H9 (cell line): ENCODE measurements at regions not wholly inside any gene's neighbourhood (a gene's known extent, or its start where the extent isn't known, plus 50 kb on each side); places are given as distances from the start of the nearest gene placed in this dataset.

Experiments used
- DNase-seq: peaks from one replicate; pipeline ENCODE4 v3.0.0-alpha.2; 2017
- H2AFZ ChIP-seq: one replicate; pipeline ENCODE4 v1.6.1; 2013; ENCODE audit warnings: mild to moderate bottlenecking, low read length, control low read depth, moderate library complexity
- H2AK5ac ChIP-seq: 2 replicates; pipeline ENCODE4 v1.6.1; 2013; ENCODE audit warnings: low read length, control low read depth, mixed read lengths; ENCODE audit not compliant: insufficient read length
- H2BK120ac ChIP-seq: one replicate; pipeline ENCODE4 v1.6.1; 2013; ENCODE audit warnings: low read depth, mild to moderate bottlenecking, low read length, control low read depth, inconsistent platforms; ENCODE audit not compliant: poor library complexity, severe bottlenecking
- H2BK12ac ChIP-seq: 2 replicates; pipeline ENCODE4 v1.6.1; 2013; ENCODE audit warnings: low read length, control low read depth, mixed read lengths, low read depth; ENCODE audit not compliant: insufficient read length
- H2BK15ac ChIP-seq: 2 replicates; pipeline ENCODE4 v1.6.1; 2013; ENCODE audit warnings: low read depth, low read length, control low read depth
- H2BK20ac ChIP-seq: one replicate; pipeline ENCODE4 v1.6.1; 2013; ENCODE audit warnings: low read depth, mild to moderate bottlenecking, low read length, control low read depth, inconsistent platforms; ENCODE audit not compliant: poor library complexity, severe bottlenecking
- H2BK5ac ChIP-seq: 2 replicates; pipeline ENCODE4 v1.6.1; 2013; ENCODE audit warnings: low read length, control low read depth, mixed read lengths; ENCODE audit not compliant: insufficient read length
- H3K14ac ChIP-seq: 2 replicates; pipeline ENCODE4 v1.6.1; 2013; ENCODE audit warnings: low read length, control low read depth; ENCODE audit not compliant: insufficient read depth
- H3K18ac ChIP-seq: 2 replicates; pipeline ENCODE4 v1.6.1; 2013; ENCODE audit warnings: low read depth, mild to moderate bottlenecking, mixed read lengths, low read length, control low read depth; ENCODE audit not compliant: insufficient read length
- H3K23ac ChIP-seq: 2 replicates; pipeline ENCODE4 v1.6.1; 2013; ENCODE audit warnings: low read length, control low read depth, mixed read lengths, low read depth; ENCODE audit not compliant: insufficient read length
- H3K23me2 ChIP-seq: 2 replicates; pipeline ENCODE4 v1.6.1; 2013; ENCODE audit warnings: low read depth, mild to moderate bottlenecking, mixed read lengths, low read length, control low read depth; ENCODE audit not compliant: insufficient read length, poor library complexity, severe bottlenecking
- H3K27ac ChIP-seq: 2 replicates; pipeline ENCODE4 v1.5.1; 2013; ENCODE audit warnings: low read length, control low read depth, mixed read lengths, low read depth; ENCODE audit not compliant: insufficient read length
- H3K27me3 ChIP-seq: 2 replicates; pipeline ENCODE4 v1.6.1; 2013; ENCODE audit warnings: low read length, control low read depth, inconsistent platforms; ENCODE audit not compliant: insufficient read depth
- H3K4ac ChIP-seq: 2 replicates; pipeline ENCODE4 v1.6.1; 2013; ENCODE audit warnings: low read depth, mild to moderate bottlenecking, control low read depth, inconsistent platforms, low read length, moderate library complexity
- H3K4me1 ChIP-seq: 2 replicates; pipeline ENCODE4 v1.6.1; 2013; ENCODE audit warnings: low read length, control low read depth, inconsistent platforms; ENCODE audit not compliant: insufficient read depth
- H3K4me2 ChIP-seq: 2 replicates; pipeline ENCODE4 v1.6.1; 2013; ENCODE audit warnings: low read length, control low read depth, mixed read lengths; ENCODE audit not compliant: insufficient read length, insufficient read depth
- H3K56ac ChIP-seq: 2 replicates; pipeline ENCODE4 v1.6.1; 2013; ENCODE audit warnings: low read depth, mild to moderate bottlenecking, mixed read lengths, low read length, control low read depth; ENCODE audit not compliant: insufficient read length
- H3K79me1 ChIP-seq: 2 replicates; pipeline ENCODE4 v1.6.1; 2013; ENCODE audit warnings: low read depth, mild to moderate bottlenecking, moderate library complexity, low read length, control low read depth, inconsistent platforms; ENCODE audit not compliant: insufficient read depth, poor library complexity, severe bottlenecking
- H3K79me2 ChIP-seq: 2 replicates; pipeline ENCODE4 v1.6.1; 2013; ENCODE audit warnings: low read length, control low read depth, inconsistent platforms; ENCODE audit not compliant: insufficient read depth
- H3K9ac ChIP-seq: 2 replicates; pipeline ENCODE4 v1.6.1; 2013; ENCODE audit warnings: low read length, control low read depth, mixed read lengths; ENCODE audit not compliant: insufficient read length; ENCODE audit errors: extremely low read depth
- H3K9me3 ChIP-seq: one replicate; pipeline ENCODE4 v1.6.1; 2013; ENCODE audit warnings: low read depth, low read length, inconsistent platforms; ENCODE audit not compliant: control insufficient read depth
- H3T11ph ChIP-seq: one replicate; pipeline ENCODE4 v1.6.1; 2013; ENCODE audit warnings: mild to moderate bottlenecking, low read length, control low read depth, inconsistent platforms
- H4K20me1 ChIP-seq: one replicate; pipeline ENCODE4 v1.6.1; 2013; ENCODE audit not compliant: control insufficient read depth, insufficient read length, insufficient read depth
- H4K5ac ChIP-seq: 2 replicates; pipeline ENCODE4 v1.6.1; 2013; ENCODE audit warnings: low read depth, mild to moderate bottlenecking, mixed read lengths, low read length, control low read depth; ENCODE audit not compliant: insufficient read length
- H4K8ac ChIP-seq: replicated peaks from 2 replicates; pipeline ENCODE4 v1.6.1; 2013; ENCODE audit warnings: low read length, control low read depth, mixed read lengths, low read depth; ENCODE audit not compliant: insufficient read length
- H4K91ac ChIP-seq: 2 replicates; pipeline ENCODE4 v1.6.1; 2013; ENCODE audit warnings: low read depth, mild to moderate bottlenecking, moderate library complexity, mixed read lengths, low read length, control low read depth; ENCODE audit not compliant: insufficient read length
- H3K27ac Mint-ChIP-seq, 3 experiments: 2 replicates in 2 of 3; 3 replicates in 1 of 3; pipeline ENCODE4 v1.8.0; 2020 to 2021; ENCODE audit warnings: mixed read lengths in 3 of 3, mild to moderate bottlenecking in 1 of 3, moderate library complexity in 1 of 3
- H3K27me3 Mint-ChIP-seq: 2 replicates; pipeline ENCODE4 v1.8.0; 2021; ENCODE audit warnings: low read depth, mild to moderate bottlenecking, moderate library complexity, mixed read lengths
- H3K36me3 Mint-ChIP-seq, 3 experiments: 2 replicates in 2 of 3; 3 replicates in 1 of 3; pipeline ENCODE4 v1.8.0; 2020 to 2021; ENCODE audit warnings: low read depth in 3 of 3, mixed read lengths in 3 of 3; ENCODE audit not compliant: insufficient read depth in 1 of 3
- H3K4me1 Mint-ChIP-seq, 2 experiments: 2 replicates each; pipeline ENCODE4 v1.8.0; 2020; ENCODE audit warnings: mixed read lengths in 2 of 2
- H3K4me3 Mint-ChIP-seq, 2 experiments: 2 replicates in 1 of 2; 3 replicates in 1 of 2; pipeline ENCODE4 v1.8.0; 2020 to 2021; ENCODE audit warnings: mild to moderate bottlenecking in 2 of 2, mixed read lengths in 2 of 2, moderate library complexity in 1 of 2
- H3K9me3 Mint-ChIP-seq, 2 experiments: 2 replicates in 1 of 2; 3 replicates in 1 of 2; pipeline ENCODE4 v1.8.0; 2020; ENCODE audit warnings: mild to moderate bottlenecking in 2 of 2, mixed read lengths in 2 of 2, moderate library complexity in 1 of 2
- CTCF ChIP-seq: fragments of 200-600 bp; sonication (generic); conservative IDR thresholded peaks from 3 replicates; pipeline ENCODE4 v1.8.0; 2021; ENCODE audit warnings: antibody characterized with exemption, mild to moderate bottlenecking
- WGBS: extraction: QIAGEN DNeasy Blood & Tissue Kit; methylation state at CpG from one replicate; pipeline ENCODE4 v1.1.7; 2013; ENCODE audit warnings: missing lambda C conversion rate, low lambda C conversion rate, mixed read lengths; ENCODE audit not compliant: insufficient read length; ENCODE audit errors: extremely low coverage; 5-methylcytosine and 5-hydroxymethylcytosine counted together

DNA sequence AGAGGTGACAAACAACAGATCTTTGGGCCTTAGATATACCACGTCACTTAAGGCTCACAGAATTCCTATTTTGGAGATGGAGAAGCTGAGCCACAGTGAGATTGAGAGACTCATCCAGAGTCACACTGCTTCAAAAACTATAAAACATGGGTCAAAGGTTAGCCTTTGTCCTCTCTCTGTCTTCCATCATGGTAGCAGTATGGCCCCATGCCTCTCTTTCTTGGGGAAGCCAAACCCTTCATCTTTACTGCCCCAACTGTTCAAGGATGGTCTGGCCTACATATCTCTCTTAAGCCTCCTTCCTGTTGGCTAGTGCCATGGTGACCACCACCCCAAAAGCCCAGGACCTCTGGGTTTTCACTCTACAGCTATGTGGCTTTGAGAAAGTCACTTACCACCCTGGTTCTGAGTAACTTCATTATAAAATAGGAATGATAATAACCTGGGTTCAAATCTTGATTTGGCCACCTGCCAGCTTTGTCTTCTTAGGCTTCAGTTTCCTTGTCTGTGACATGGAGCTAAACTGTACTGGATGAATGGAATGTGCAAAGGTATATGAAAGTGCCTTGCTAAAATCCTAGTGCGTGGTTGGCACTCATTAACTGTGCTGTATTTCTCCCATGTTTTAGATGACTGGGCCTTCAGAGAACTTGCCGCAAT lies 85.9 kb upstream of the JUN start:
- peaks cover 3 to 5% of the 10 kb centered on the region in 2 experiments for H3K4me1 Mint-ChIP-seq
- H3K18ac ChIP-seq: no peak overlapping the region

More for the DNA sequence above, 85.9 kb upstream of the JUN start:
- Mint-ChIP-seq H3K36me3 (no peaks in the 10 kb centered on the region), H3K27me3 (peaks cover 4% of the 10 kb centered on the region), H3K9me3 (no peaks in the 10 kb centered on the region), H3K4me3 (no peak overlapping the region), H3K27ac (no peak overlapping the region; a peak in 1 of 7 replicates)
- no peaks in the 10 kb centered on the region for H3K4me1 ChIP-seq
- H3T11ph ChIP-seq: no peak overlapping the region
- H2AFZ ChIP-seq: no peak overlapping the region
- H3K4me2 ChIP-seq: no peak overlapping the region
- no peak overlapping the region for H2AK5ac ChIP-seq
- WGBS: no CpG with 5 or more reads among the region's 3 CpGs
- no peak overlapping the region for H3K9ac ChIP-seq
- H2BK5ac ChIP-seq: no peak overlapping the region
- no peaks in the 10 kb centered on the region for H3K27me3 ChIP-seq
- no peak for DNase-seq
- no peak overlapping the region for H3K4ac ChIP-seq
- H3K27ac ChIP-seq: no peak overlapping the region
- no peak overlapping the region for H2BK12ac ChIP-seq
- H3K23ac ChIP-seq: no peak overlapping the region
- no peaks in the 10 kb centered on the region for H4K20me1 ChIP-seq
- H2BK15ac ChIP-seq: no peak overlapping the region
- no peak overlapping the region for H3K14ac ChIP-seq
- no peaks in the 10 kb centered on the region for H3K23me2 ChIP-seq
- no peak overlapping the region for H4K5ac ChIP-seq
- no peak overlapping the region for H2BK120ac ChIP-seq
- no peak for TF ChIP-seq CTCF
- no peaks in the 10 kb centered on the region for H3K9me3 ChIP-seq
- H3K56ac ChIP-seq: no peak overlapping the region
- H3K79me1 ChIP-seq: no peaks in the 10 kb centered on the region
- H4K91ac ChIP-seq: no peak overlapping the region
- H2BK20ac ChIP-seq: no peak overlapping the region
- no peaks in the 10 kb centered on the region for H3K79me2 ChIP-seq
- no peak overlapping the region for H4K8ac ChIP-seq
